DOHH2 (cell line): ENCODE measurements at regions not wholly inside any gene's neighbourhood (a gene's known extent, or its start where the extent isn't known, plus 50 kb on each side); places are given as distances from the start of the nearest gene placed in this dataset.

Source experiments
- EZH2phosphoT487 ChIP-seq: fragments of 200-600 bp; sonication (generic); IDR thresholded peaks from 2 replicates; pipeline ENCODE4 v1.6.1; 2017; ENCODE audit warnings: borderline replicate concordance, mild to moderate bottlenecking, antibody characterized with exemption, low read length, moderate library complexity, mixed read lengths
- TF ChIP-seq, protein P1 (sequence below): fragments of 200-600 bp; sonication (generic); IDR thresholded peaks from one replicate; pipeline ENCODE4 v1.5.1; 2014; ENCODE audit warnings: antibody characterized with exemption, mild to moderate bottlenecking, low read depth, low read length; ENCODE audit not compliant: poor library complexity, severe bottlenecking

- TF ChIP-seq, protein P1, sequence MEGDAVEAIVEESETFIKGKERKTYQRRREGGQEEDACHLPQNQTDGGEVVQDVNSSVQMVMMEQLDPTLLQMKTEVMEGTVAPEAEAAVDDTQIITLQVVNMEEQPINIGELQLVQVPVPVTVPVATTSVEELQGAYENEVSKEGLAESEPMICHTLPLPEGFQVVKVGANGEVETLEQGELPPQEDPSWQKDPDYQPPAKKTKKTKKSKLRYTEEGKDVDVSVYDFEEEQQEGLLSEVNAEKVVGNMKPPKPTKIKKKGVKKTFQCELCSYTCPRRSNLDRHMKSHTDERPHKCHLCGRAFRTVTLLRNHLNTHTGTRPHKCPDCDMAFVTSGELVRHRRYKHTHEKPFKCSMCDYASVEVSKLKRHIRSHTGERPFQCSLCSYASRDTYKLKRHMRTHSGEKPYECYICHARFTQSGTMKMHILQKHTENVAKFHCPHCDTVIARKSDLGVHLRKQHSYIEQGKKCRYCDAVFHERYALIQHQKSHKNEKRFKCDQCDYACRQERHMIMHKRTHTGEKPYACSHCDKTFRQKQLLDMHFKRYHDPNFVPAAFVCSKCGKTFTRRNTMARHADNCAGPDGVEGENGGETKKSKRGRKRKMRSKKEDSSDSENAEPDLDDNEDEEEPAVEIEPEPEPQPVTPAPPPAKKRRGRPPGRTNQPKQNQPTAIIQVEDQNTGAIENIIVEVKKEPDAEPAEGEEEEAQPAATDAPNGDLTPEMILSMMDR = no peak
- no peak for TF ChIP-seq EZH2phosphoT487
Measured at GRCh38 chr22:34687116-34687515, 378.8 kb upstream of the ISX start.
